Stimulated activated CD4-positive, alpha-beta T cell treated with anti-CD3 and anti-CD28 coated beads, Interleukin-4, amount 100 ng/mL, for 1 hour (primary cell): ENCODE measurements at regions not wholly inside any gene's neighbourhood (a gene's known extent, or its start where the extent isn't known, plus 50 kb on each side); places are given as distances from the start of the nearest gene placed in this dataset.

ENCODE experiments used
- DNase-seq: peaks from one replicate; pipeline ENCODE4 v3.0.0-alpha.2; 2020

GRCh38 chr5:2902186-2902585 is 150.7 kb upstream of the IRX2 start:
- no peak for DNase-seq

- DNase-seq, result no peak
These were observed 150.0 kb upstream of the IRX2 start for GRCh38 chr5:2901511-2901910.

- no peak for DNase-seq
These were observed 149.6 kb upstream of the IRX2 start for GRCh38 chr5:2901096-2901495.

GRCh38 chr5:2900360-2900759 is 148.9 kb upstream of the IRX2 start:
- no peak for DNase-seq

- DNase-seq, result no peak
These were observed 147.8 kb upstream of the IRX2 start for GRCh38 chr5:2899311-2899710.

GRCh38 chr5:2898661-2899060 is 147.2 kb upstream of the IRX2 start:
- DNase-seq, result no peak

GRCh38 chr5:2897276-2897961 is 145.9 kb upstream of the IRX2 start:
- DNase-seq, result no peak

- no peak for DNase-seq
These were observed 145.1 kb upstream of the IRX2 start for GRCh38 chr5:2896371-2897275.

GRCh38 chr5:2895876-2896275 is 144.4 kb upstream of the IRX2 start:
- DNase-seq, result no peak

GRCh38 chr5:2895196-2895595 is 143.7 kb upstream of the IRX2 start:
- DNase-seq, result no peak

- no peak for DNase-seq
These were observed 143.3 kb upstream of the IRX2 start for GRCh38 chr5:2894736-2895135.

GRCh38 chr5:2894316-2894715 is 142.8 kb upstream of the IRX2 start:
- DNase-seq, result no peak

GRCh38 chr5:2892466-2893000 is 141.1 kb upstream of the IRX2 start:
- DNase-seq, result no peak

- no peak for DNase-seq
These were observed 140.3 kb upstream of the IRX2 start for GRCh38 chr5:2891781-2892180.

GRCh38 chr5:2890011-2890410 is 138.5 kb upstream of the IRX2 start:
- no peak for DNase-seq

- no peak for DNase-seq
These were observed 137.1 kb upstream of the IRX2 start for GRCh38 chr5:2888520-2889060.

- no peak for DNase-seq
These were observed 136.2 kb upstream of the IRX2 start for GRCh38 chr5:2887481-2888348.

- DNase-seq, result no peak
These were observed 135.1 kb upstream of the IRX2 start for GRCh38 chr5:2886531-2886930.

- no peak for DNase-seq
These were observed 132.3 kb upstream of the IRX2 start for GRCh38 chr5:2883771-2884170.

- no peak for DNase-seq
These were observed 128.2 kb upstream of the IRX2 start for GRCh38 chr5:2879701-2880100.

GRCh38 chr5:2877522-2877921 is 126.0 kb upstream of the IRX2 start:
- no peak for DNase-seq

- DNase-seq, result no peak
These were observed 124.7 kb upstream of the IRX2 start for GRCh38 chr5:2876183-2876582.

- DNase-seq, result no peak
These were observed 122.6 kb upstream of the IRX2 start for GRCh38 chr5:2874099-2874498.
